Stimulated activated CD4-positive, alpha-beta T cell treated with anti-CD3 and anti-CD28 coated beads, TNF-alpha, amount 100 ng/mL, for 24 hours (primary cell): ENCODE measurements at regions not wholly inside any gene's neighbourhood (a gene's known extent, or its start where the extent isn't known, plus 50 kb on each side); places are given as distances from the start of the nearest gene placed in this dataset.
A peak's percentile ranks its signal among the peaks of the same experiment; 100 is the strongest.

Source experiments
- DNase-seq, 3 experiments: peaks; one replicate each; pipeline ENCODE4 v3.0.0-alpha.2; 2020; ENCODE audit warnings: low read depth in 3 of 3

GRCh38 chr16:86865851-86866662 lies 287.7 kb downstream of the FOXL1 start:
- no peak for DNase-seq

- no peak for DNase-seq
These were observed 288.8 kb downstream of the FOXL1 start for GRCh38 chr16:86866986-86867722.

- DNase-seq, result no peak
These were observed 289.7 kb downstream of the FOXL1 start for GRCh38 chr16:86868070-86868469.

- no peak for DNase-seq
These were observed 290.4 kb downstream of the FOXL1 start for GRCh38 chr16:86868786-86869185.

GRCh38 chr16:86869288-86870022 lies 291.1 kb downstream of the FOXL1 start:
- DNase-seq, result no peak

- no peak for DNase-seq
These were observed 292.0 kb downstream of the FOXL1 start for GRCh38 chr16:86870380-86870779.

GRCh38 chr16:86872131-86872530 lies 293.8 kb downstream of the FOXL1 start:
- DNase-seq, result no peak

- DNase-seq, result no peak
These were observed 294.5 kb downstream of the FOXL1 start for GRCh38 chr16:86872833-86873232.

- peak; percentile 2 to 32 (median 5) for DNase-seq
These were observed 295.8 kb downstream of the FOXL1 start for GRCh38 chr16:86874141-86874540.

- DNase-seq, result no peak
These were observed 298.1 kb downstream of the FOXL1 start for GRCh38 chr16:86876499-86876898.

- DNase-seq, result no peak
These were observed 298.8 kb downstream of the FOXL1 start for GRCh38 chr16:86877108-86877507.

GRCh38 chr16:86877835-86878234 lies 299.5 kb downstream of the FOXL1 start:
- no peak for DNase-seq

GRCh38 chr16:86878236-86879080 lies 300.1 kb downstream of the FOXL1 start:
- no peak for DNase-seq

GRCh38 chr16:86879268-86879667 lies 300.9 kb downstream of the FOXL1 start:
- no peak for DNase-seq

GRCh38 chr16:86880316-86881117 lies 302.2 kb downstream of the FOXL1 start:
- DNase-seq, result no peak

- DNase-seq, result no peak
These were observed 302.8 kb downstream of the FOXL1 start for GRCh38 chr16:86881118-86881510.

GRCh38 chr16:86881861-86882273 lies 303.5 kb downstream of the FOXL1 start:
- no peak for DNase-seq

GRCh38 chr16:86882586-86883280 lies 304.4 kb downstream of the FOXL1 start:
- DNase-seq, result no peak

GRCh38 chr16:86883583-86884389 lies 305.4 kb downstream of the FOXL1 start:
- no peak for DNase-seq
